Fibroblast of lung (primary cell): ENCODE measurements at regions not wholly inside any gene's neighbourhood (a gene's known extent, or its start where the extent isn't known, plus 50 kb on each side); places are given as distances from the start of the nearest gene placed in this dataset.

Experiments
- DNase-seq, 2 donors: peaks; one replicate each; pipeline versions ENCODE4 v3.0.0 to v3.0.0-alpha.2; 2010; ENCODE audit warnings: low read depth in 2 of 2
- H2AFZ ChIP-seq: 2 replicates; pipeline ENCODE4 v1.5.1; 2012; ENCODE audit warnings: low read length, control low read depth, inconsistent platforms
- H3K27ac ChIP-seq: 2 replicates; pipeline ENCODE4 v1.5.1; 2011; ENCODE audit warnings: low read length, control low read depth; ENCODE audit not compliant: insufficient read depth
- H3K27me3 ChIP-seq: 2 replicates; pipeline ENCODE4 v1.5.1; 2011; ENCODE audit warnings: mild to moderate bottlenecking, low read length; ENCODE audit not compliant: control insufficient read depth, insufficient read depth
- H3K36me3 ChIP-seq: 2 replicates; pipeline ENCODE4 v1.5.1; 2011; ENCODE audit warnings: low read length; ENCODE audit not compliant: control insufficient read depth, insufficient read depth
- H3K4me1 ChIP-seq: 2 replicates; pipeline ENCODE4 v1.5.1; 2011; ENCODE audit warnings: low read length; ENCODE audit not compliant: control insufficient read depth, insufficient read depth; ENCODE audit errors: extremely low read depth
- H3K4me2 ChIP-seq: 2 replicates; pipeline ENCODE4 v1.5.1; 2011; ENCODE audit warnings: low read length, control low read depth; ENCODE audit not compliant: insufficient read depth; ENCODE audit errors: extremely low read depth
- H3K4me3 ChIP-seq, 4 experiments: fragments of 200-600 bp in 1 of 4; sonication (generic) in 1 of 4; replicated peaks in 1 of 4; 2 replicates each; pipeline ENCODE4 v1.5.1; 2011 to 2016; ENCODE audit warnings: low read length in 4 of 4, low read depth in 3 of 4, mild to moderate bottlenecking in 3 of 4, control low read depth in 2 of 4, inconsistent platforms in 1 of 4, mixed read lengths in 1 of 4; ENCODE audit not compliant: insufficient read depth in 1 of 4; ENCODE audit errors: control extremely low read depth in 1 of 4
- H3K79me2 ChIP-seq: 2 replicates; pipeline ENCODE4 v1.5.1; 2012; ENCODE audit warnings: mild to moderate bottlenecking, low read length, inconsistent platforms; ENCODE audit not compliant: control insufficient read depth, insufficient read depth
- H3K9ac ChIP-seq: 2 replicates; pipeline ENCODE4 v1.5.1; 2011; ENCODE audit warnings: mild to moderate bottlenecking, low read length, control low read depth; ENCODE audit not compliant: insufficient read depth
- H3K9me3 ChIP-seq: 2 replicates; pipeline ENCODE4 v1.5.1; 2012; ENCODE audit warnings: low read depth, low read length; ENCODE audit not compliant: control insufficient read depth, insufficient read depth
- H4K20me1 ChIP-seq: 2 replicates; pipeline ENCODE4 v1.5.1; 2011; ENCODE audit warnings: low read length; ENCODE audit not compliant: control insufficient read depth, insufficient read depth; ENCODE audit errors: extremely low read depth
- CTCF ChIP-seq, 2 donors: IDR thresholded peaks in 1 of 2; conservative IDR thresholded peaks in 1 of 2; 1 replicate in 1 of 2; 2 replicates in 1 of 2; pipeline ENCODE4 v1.5.1; 2011 to 2012; ENCODE audit warnings: low read length in 2 of 2, control low read depth in 1 of 2, inconsistent platforms in 1 of 2, low read depth in 1 of 2, mild to moderate bottlenecking in 1 of 2
- EZH2 ChIP-seq: IDR thresholded peaks from 2 replicates; pipeline ENCODE4 v1.5.1; 2012; ENCODE audit warnings: low read length, control low read depth, mild to moderate bottlenecking; ENCODE audit errors: missing control alignments

GRCh38 chr5:58143727-58144126, 316.2 kb downstream of the PLK2 start:
- no peak overlapping the region for H3K27ac ChIP-seq
- no peak overlapping the region for H2AFZ ChIP-seq
- DNase-seq: no peak
- H3K79me2 ChIP-seq: no peaks in the 10 kb centered on the region
- no peak overlapping the region for H3K4me3 ChIP-seq
- H4K20me1 ChIP-seq: no peaks in the 10 kb centered on the region
- no peaks in the 10 kb centered on the region for H3K4me1 ChIP-seq
- H3K9me3 ChIP-seq: no peaks in the 10 kb centered on the region
- no peak for TF ChIP-seq CTCF (conservative IDR thresholded peaks at IDR 0.05 in 1 of 2, IDR thresholded peaks at IDR 0.05 in 1 of 2; ENCODE audit: low read depth in 1 of 2, low read length in 2 of 2)
- TF ChIP-seq EZH2: no peak
- no peaks in the 10 kb centered on the region for H3K27me3 ChIP-seq
- H3K4me2 ChIP-seq: no peak overlapping the region
- no peaks in the 10 kb centered on the region for H3K36me3 ChIP-seq
- no peak overlapping the region for H3K9ac ChIP-seq

- H2AFZ ChIP-seq: no peak overlapping the region
Measured at GRCh38 chr5:58143181-58143580, 316.7 kb downstream of the PLK2 start.

GRCh38 chr5:58138791-58139190, 321.1 kb downstream of the PLK2 start:
- TF ChIP-seq EZH2: no peak
- H3K4me3 ChIP-seq: no peak overlapping the region
- no peaks in the 10 kb centered on the region for H3K9me3 ChIP-seq
- no peak overlapping the region for H3K27ac ChIP-seq
- H3K4me2 ChIP-seq: no peak overlapping the region
- no peak overlapping the region for H2AFZ ChIP-seq
- H3K79me2 ChIP-seq: no peaks in the 10 kb centered on the region
- H4K20me1 ChIP-seq: no peaks in the 10 kb centered on the region
- peaks cover 10% of the 10 kb centered on the region for H3K4me1 ChIP-seq
- no peak for DNase-seq
- no peak overlapping the region for H3K9ac ChIP-seq
- no peaks in the 10 kb centered on the region for H3K36me3 ChIP-seq
- no peaks in the 10 kb centered on the region for H3K27me3 ChIP-seq

More at GRCh38 chr5:58143181-58143580, 316.7 kb downstream of the PLK2 start:
- Histone ChIP-seq H3K9ac (no peak overlapping the region), H3K36me3 (no peaks in the 10 kb centered on the region), H3K27ac (no peak overlapping the region), H3K4me1 (no peaks in the 10 kb centered on the region), H3K9me3 (no peaks in the 10 kb centered on the region), H3K4me3 (no peak overlapping the region), H3K27me3 (no peaks in the 10 kb centered on the region), H3K79me2 (no peaks in the 10 kb centered on the region), H3K4me2 (no peak overlapping the region), H4K20me1 (no peaks in the 10 kb centered on the region)
- no peak for TF ChIP-seq EZH2
- TF ChIP-seq CTCF (conservative IDR thresholded peaks at IDR 0.05 in 1 of 2, IDR thresholded peaks at IDR 0.05 in 1 of 2; ENCODE audit: low read depth in 1 of 2, low read length in 2 of 2): no peak
- DNase-seq: no peak
